Neural cell (in vitro differentiated cells): ENCODE measurements at regions not wholly inside any gene's neighbourhood (a gene's known extent, or its start where the extent isn't known, plus 50 kb on each side); places are given as distances from the start of the nearest gene placed in this dataset.

Source experiments
- H2AFZ ChIP-seq: fragments of 200-600, 300-800 bp; sonication (generic), shearing (Covaris generic); 2 replicates; pipeline ENCODE4 v1.6.0; 2014; ENCODE audit warnings: low read depth, mild to moderate bottlenecking, antibody characterized with exemption, low read length, moderate library complexity
- H3F3A ChIP-seq: fragments of 200-600 bp; shearing (Covaris generic); 2 replicates; pipeline ENCODE4 v1.6.1; 2016; ENCODE audit warnings: mild to moderate bottlenecking, moderate library complexity, mixed read lengths, antibody characterized with exemption, low read length; ENCODE audit not compliant: insufficient read depth, poor library complexity, severe bottlenecking
- H3K27ac ChIP-seq: fragments of 200-600, 300-800 bp; sonication (generic), shearing (Covaris generic); 2 replicates; pipeline ENCODE4 v1.5.1; 2014; ENCODE audit warnings: mild to moderate bottlenecking, low read length, moderate library complexity
- H3K27me3 ChIP-seq: fragments of 300-800, 200-600 bp; sonication (generic), shearing (Covaris generic); 2 replicates; pipeline ENCODE4 v1.6.0; 2014; ENCODE audit warnings: mild to moderate bottlenecking, low read depth, low read length, moderate library complexity; ENCODE audit not compliant: insufficient read depth
- H3K36me3 ChIP-seq: fragments of 300-800, 200-600 bp; sonication (generic), shearing (Covaris generic); 2 replicates; pipeline ENCODE4 v1.5.1; 2014; ENCODE audit warnings: mild to moderate bottlenecking, antibody characterized with exemption, low read length, moderate library complexity; ENCODE audit not compliant: insufficient read depth
- H3K4me2 ChIP-seq: fragments of 300-800, 200-600 bp; sonication (generic), shearing (Covaris generic); 2 replicates; pipeline ENCODE4 v1.6.0; 2014; ENCODE audit warnings: mild to moderate bottlenecking, low read length
- H3K4me3 ChIP-seq: fragments of 300-800, 200-600 bp; sonication (generic), shearing (Covaris generic); 2 replicates; pipeline ENCODE4 v1.5.1; 2014; ENCODE audit warnings: mild to moderate bottlenecking, low read length, moderate library complexity
- H3K79me2 ChIP-seq: fragments of 200-600 bp; shearing (Covaris generic); replicated peaks from 2 replicates; pipeline ENCODE4 v1.6.0; 2014; ENCODE audit warnings: mild to moderate bottlenecking, low read length, moderate library complexity; ENCODE audit not compliant: insufficient read depth
- H3K9ac ChIP-seq: fragments of 300-800, 200-600 bp; sonication (generic), shearing (Covaris generic); 2 replicates; pipeline ENCODE4 v1.6.1; 2016; ENCODE audit warnings: mild to moderate bottlenecking, low read length, mixed read lengths
- H3K9me2 ChIP-seq: fragments of 200-600 bp; shearing (Covaris generic); 2 replicates; pipeline ENCODE4 v1.6.1; 2016; ENCODE audit warnings: mild to moderate bottlenecking, low read length, mixed read lengths; ENCODE audit not compliant: insufficient read depth
- H3K9me3 ChIP-seq: fragments of 200-600, 300-800 bp; sonication (generic), shearing (Covaris generic); 2 replicates; pipeline ENCODE4 v1.6.1; 2016; ENCODE audit warnings: mild to moderate bottlenecking, mixed run types, low read length, moderate library complexity, mixed read lengths
- H4K20me1 ChIP-seq: fragments of 200-600 bp; shearing (Covaris generic); 2 replicates; pipeline ENCODE4 v1.6.1; 2016; ENCODE audit warnings: mild to moderate bottlenecking, mixed run types; ENCODE audit not compliant: insufficient read depth
- EP300 ChIP-seq: fragments of 450-650 bp; conservative IDR thresholded peaks from 2 replicates; pipeline ENCODE4 v1.6.1; 2014; ENCODE audit warnings: antibody characterized with exemption, mild to moderate bottlenecking, moderate library complexity; ENCODE audit not compliant: poor library complexity, severe bottlenecking
- EZH2 ChIP-seq: fragments of 200-600, 300-800 bp; shearing (Covaris generic), sonication (generic); IDR thresholded peaks from 2 replicates; pipeline ENCODE4 v1.6.1; 2014; ENCODE audit warnings: antibody characterized with exemption, low read length, borderline replicate concordance, mild to moderate bottlenecking; ENCODE audit not compliant: insufficient read depth, poor library complexity, severe bottlenecking
- MXI1 ChIP-seq: fragments of 450-650 bp; conservative IDR thresholded peaks from 2 replicates; pipeline ENCODE4 v1.6.1; 2014; ENCODE audit warnings: antibody characterized with exemption, mild to moderate bottlenecking; ENCODE audit not compliant: poor library complexity, severe bottlenecking
- POLR2AphosphoS5 ChIP-seq: IDR thresholded peaks from 2 replicates; pipeline ENCODE4 v1.6.1; 2012
- RAD21 ChIP-seq: fragments of 450-650 bp; conservative IDR thresholded peaks from 2 replicates; pipeline ENCODE4 v1.6.1; 2014; ENCODE audit warnings: antibody characterized with exemption, mild to moderate bottlenecking, moderate library complexity
- SMC3 ChIP-seq: fragments of 450-650 bp; conservative IDR thresholded peaks from 2 replicates; pipeline ENCODE4 v1.6.1; 2014; ENCODE audit warnings: antibody characterized with exemption, mild to moderate bottlenecking, moderate library complexity; ENCODE audit not compliant: poor library complexity
- TAF1 ChIP-seq: IDR thresholded peaks from 2 replicates; pipeline ENCODE4 v1.6.1; 2012; ENCODE audit warnings: low read depth
- TF ChIP-seq, protein P1 (sequence below): IDR thresholded peaks from 2 replicates; pipeline ENCODE4 v1.6.1; 2012; ENCODE audit warnings: borderline replicate concordance
- TF ChIP-seq, protein P2 (sequence below): fragments of 450-650 bp; IDR thresholded peaks from 2 replicates; pipeline ENCODE4 v1.5.1; 2014; ENCODE audit warnings: antibody characterized with exemption, mild to moderate bottlenecking, moderate library complexity; ENCODE audit not compliant: poor library complexity, severe bottlenecking

DNA sequence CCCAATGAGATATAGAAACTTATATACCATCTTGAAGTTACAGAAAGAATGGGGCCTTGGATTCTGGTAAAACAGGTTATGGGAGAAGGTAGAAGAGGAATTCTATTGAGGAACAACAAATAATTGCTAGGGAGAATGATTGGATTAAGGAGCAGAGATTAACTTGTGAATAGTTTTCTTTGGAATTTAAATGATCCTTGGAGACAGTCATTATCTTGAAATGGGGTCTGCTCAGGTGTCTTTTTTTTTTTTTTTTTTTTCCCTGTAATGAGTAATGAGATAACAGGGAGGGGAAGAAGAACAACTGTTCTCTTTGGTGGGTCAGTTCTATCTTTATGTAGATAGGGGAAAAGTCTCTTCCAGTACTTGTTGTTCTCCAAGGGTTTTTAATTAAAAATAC lies 1406.0 kb downstream of the RPA4 start:
- Histone ChIP-seq H3K9me2 (no peaks in the 10 kb centered on the region), H4K20me1 (no peaks in the 10 kb centered on the region), H3F3A (no peaks in the 10 kb centered on the region), H2AFZ (no peak overlapping the region), H3K27ac (no peak overlapping the region), H3K4me3 (no peak overlapping the region), H3K27me3 (no peaks in the 10 kb centered on the region), H3K9ac (no peak overlapping the region), H3K79me2 (no peaks in the 10 kb centered on the region), H3K9me3 (no peaks in the 10 kb centered on the region), H3K4me2 (no peak overlapping the region), H3K36me3 (no peaks in the 10 kb centered on the region)
- no peak for TF ChIP-seq TAF1
- no peak for TF ChIP-seq POLR2AphosphoS5
- TF ChIP-seq MXI1 = no peak
- TF ChIP-seq SMC3 = no peak
- TF ChIP-seq RAD21 = no peak
- no peak for TF ChIP-seq EP300
- TF ChIP-seq EZH2 = no peak
- TF ChIP-seq, protein P1, sequence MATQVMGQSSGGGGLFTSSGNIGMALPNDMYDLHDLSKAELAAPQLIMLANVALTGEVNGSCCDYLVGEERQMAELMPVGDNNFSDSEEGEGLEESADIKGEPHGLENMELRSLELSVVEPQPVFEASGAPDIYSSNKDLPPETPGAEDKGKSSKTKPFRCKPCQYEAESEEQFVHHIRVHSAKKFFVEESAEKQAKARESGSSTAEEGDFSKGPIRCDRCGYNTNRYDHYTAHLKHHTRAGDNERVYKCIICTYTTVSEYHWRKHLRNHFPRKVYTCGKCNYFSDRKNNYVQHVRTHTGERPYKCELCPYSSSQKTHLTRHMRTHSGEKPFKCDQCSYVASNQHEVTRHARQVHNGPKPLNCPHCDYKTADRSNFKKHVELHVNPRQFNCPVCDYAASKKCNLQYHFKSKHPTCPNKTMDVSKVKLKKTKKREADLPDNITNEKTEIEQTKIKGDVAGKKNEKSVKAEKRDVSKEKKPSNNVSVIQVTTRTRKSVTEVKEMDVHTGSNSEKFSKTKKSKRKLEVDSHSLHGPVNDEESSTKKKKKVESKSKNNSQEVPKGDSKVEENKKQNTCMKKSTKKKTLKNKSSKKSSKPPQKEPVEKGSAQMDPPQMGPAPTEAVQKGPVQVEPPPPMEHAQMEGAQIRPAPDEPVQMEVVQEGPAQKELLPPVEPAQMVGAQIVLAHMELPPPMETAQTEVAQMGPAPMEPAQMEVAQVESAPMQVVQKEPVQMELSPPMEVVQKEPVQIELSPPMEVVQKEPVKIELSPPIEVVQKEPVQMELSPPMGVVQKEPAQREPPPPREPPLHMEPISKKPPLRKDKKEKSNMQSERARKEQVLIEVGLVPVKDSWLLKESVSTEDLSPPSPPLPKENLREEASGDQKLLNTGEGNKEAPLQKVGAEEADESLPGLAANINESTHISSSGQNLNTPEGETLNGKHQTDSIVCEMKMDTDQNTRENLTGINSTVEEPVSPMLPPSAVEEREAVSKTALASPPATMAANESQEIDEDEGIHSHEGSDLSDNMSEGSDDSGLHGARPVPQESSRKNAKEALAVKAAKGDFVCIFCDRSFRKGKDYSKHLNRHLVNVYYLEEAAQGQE = no peak
- TF ChIP-seq, protein P2, sequence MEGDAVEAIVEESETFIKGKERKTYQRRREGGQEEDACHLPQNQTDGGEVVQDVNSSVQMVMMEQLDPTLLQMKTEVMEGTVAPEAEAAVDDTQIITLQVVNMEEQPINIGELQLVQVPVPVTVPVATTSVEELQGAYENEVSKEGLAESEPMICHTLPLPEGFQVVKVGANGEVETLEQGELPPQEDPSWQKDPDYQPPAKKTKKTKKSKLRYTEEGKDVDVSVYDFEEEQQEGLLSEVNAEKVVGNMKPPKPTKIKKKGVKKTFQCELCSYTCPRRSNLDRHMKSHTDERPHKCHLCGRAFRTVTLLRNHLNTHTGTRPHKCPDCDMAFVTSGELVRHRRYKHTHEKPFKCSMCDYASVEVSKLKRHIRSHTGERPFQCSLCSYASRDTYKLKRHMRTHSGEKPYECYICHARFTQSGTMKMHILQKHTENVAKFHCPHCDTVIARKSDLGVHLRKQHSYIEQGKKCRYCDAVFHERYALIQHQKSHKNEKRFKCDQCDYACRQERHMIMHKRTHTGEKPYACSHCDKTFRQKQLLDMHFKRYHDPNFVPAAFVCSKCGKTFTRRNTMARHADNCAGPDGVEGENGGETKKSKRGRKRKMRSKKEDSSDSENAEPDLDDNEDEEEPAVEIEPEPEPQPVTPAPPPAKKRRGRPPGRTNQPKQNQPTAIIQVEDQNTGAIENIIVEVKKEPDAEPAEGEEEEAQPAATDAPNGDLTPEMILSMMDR = no peak

GRCh38 chrX:98294310-98294709 lies 1410.6 kb downstream of the RPA4 start:
- Histone ChIP-seq H3K9me3 (no peaks in the 10 kb centered on the region), H3K27ac (no peak overlapping the region), H3K79me2 (no peaks in the 10 kb centered on the region), H3K36me3 (no peaks in the 10 kb centered on the region), H3K4me2 (no peak overlapping the region), H3K9me2 (no peaks in the 10 kb centered on the region), H4K20me1 (no peaks in the 10 kb centered on the region), H3K9ac (no peak overlapping the region), H3F3A (no peaks in the 10 kb centered on the region), H3K27me3 (no peaks in the 10 kb centered on the region), H3K4me3 (no peak overlapping the region), H2AFZ (no peak overlapping the region)
- TF ChIP-seq, protein P2 = no peak
- no peak for TF ChIP-seq POLR2AphosphoS5
- TF ChIP-seq, protein P1 = no peak
- no peak for TF ChIP-seq MXI1
- TF ChIP-seq SMC3 = no peak
- no peak for TF ChIP-seq RAD21
- TF ChIP-seq TAF1 = no peak
- TF ChIP-seq EP300 = no peak
- no peak for TF ChIP-seq EZH2
